ENCODE measurements at regions not wholly inside any gene's neighbourhood (a gene's known extent, or its start where the extent isn't known, plus 50 kb on each side); places are given as distances from the start of the nearest gene placed in this dataset.
"Not testable (repeated sequence)": the region's sequence is repeated elsewhere in the genome, so short reads cannot be mapped to it uniquely, and the experiment has no call there.

DNA sequence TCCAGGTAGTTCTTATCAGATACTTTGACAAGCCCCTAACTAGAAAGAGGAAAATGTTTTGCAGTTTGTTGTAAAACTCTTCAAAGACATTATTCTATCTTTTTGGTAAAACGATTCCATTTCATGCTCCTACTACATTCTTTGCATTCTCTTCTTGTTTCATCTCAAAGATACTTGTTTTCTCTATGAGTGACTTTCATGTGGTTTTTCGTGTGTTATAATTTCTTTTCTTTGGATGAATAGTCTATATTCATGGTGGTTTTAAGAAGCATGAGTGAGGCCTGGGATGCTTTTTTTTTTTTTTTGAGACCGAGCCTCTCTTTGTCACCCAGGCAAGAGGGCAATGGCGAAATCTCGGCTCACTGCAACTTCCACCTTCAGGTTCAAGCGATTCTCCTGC lies 292.5 kb upstream of the LYZL1 start:
- Mint-ChIP-seq H3K27ac (ENCODE audit: low read depth) (no peak overlapping the region), H3K27me3 (peaks cover 10% of the 10 kb centered on the region), H3K36me3 (ENCODE audit: insufficient read depth) (peaks cover 3% of the 10 kb centered on the region), H3K4me3 (no peak overlapping the region), H3K9me3 (peaks cover 5% of the 10 kb centered on the region), H3K4me1 (no peaks in the 10 kb centered on the region)
- DNase-seq (ENCODE audit: low spot score in 2 of 2) (no peak), ATAC-seq (replicated peaks; ENCODE audit: extremely low read depth, poor library complexity, severe bottlenecking) (no peak)

GRCh38 chr10:28996947-28997551 lies 291.8 kb upstream of the LYZL1 start:
- ATAC-seq (replicated peaks; ENCODE audit: extremely low read depth, poor library complexity, severe bottlenecking) = no peak
- no peak overlapping the region for H3K4me3 Mint-ChIP-seq
- H3K36me3 Mint-ChIP-seq (ENCODE audit: insufficient read depth) = peaks cover 3% of the 10 kb centered on the region
- H3K27ac Mint-ChIP-seq (ENCODE audit: low read depth) = no peak overlapping the region
- peaks cover 10% of the 10 kb centered on the region for H3K27me3 Mint-ChIP-seq
- no peak for DNase-seq (ENCODE audit: low spot score in 2 of 2)
- H3K9me3 Mint-ChIP-seq = peaks cover 5% of the 10 kb centered on the region
- H3K4me1 Mint-ChIP-seq = no peaks in the 10 kb centered on the region

DNA sequence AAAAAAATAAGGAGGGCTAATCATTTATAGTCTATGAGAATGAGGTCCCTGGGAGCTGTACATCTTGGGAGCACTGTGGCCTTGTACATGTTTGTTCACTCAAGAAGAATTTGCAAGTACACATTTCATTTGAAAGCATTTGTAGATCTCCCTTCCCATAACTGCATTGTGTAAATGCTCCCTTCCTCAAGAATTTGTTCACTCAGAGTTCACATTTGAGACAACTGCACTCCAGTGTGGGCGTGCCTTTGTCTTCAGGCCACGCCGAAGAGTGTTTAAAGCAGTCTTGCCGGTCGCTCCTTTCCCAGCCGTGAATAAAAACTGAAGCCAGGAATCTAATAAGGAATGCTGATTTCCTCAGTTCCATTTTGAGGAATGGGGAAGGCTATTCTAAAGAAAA lies 291.1 kb upstream of the LYZL1 start:
- no peak overlapping the region for H3K4me3 Mint-ChIP-seq

DNA sequence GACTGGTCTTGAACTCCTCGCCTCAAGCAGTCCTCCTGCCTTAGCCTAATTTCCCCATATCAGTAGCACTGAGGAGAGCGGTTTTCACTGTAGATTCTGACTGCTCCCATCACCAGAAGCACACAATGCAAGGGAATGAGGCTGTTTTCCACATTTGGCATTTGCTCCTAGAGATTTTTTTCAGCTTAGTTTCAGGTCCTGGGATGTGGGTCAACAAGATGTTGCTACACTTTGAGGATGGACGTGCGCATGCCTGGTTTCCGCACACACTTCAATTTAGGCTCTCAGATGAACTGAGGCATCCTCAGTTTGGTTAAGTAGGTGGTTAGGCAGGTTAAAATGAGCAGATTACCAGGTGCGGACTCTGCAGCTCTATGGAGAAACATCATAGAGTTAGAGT lies 287.1 kb upstream of the LYZL1 start:
- Mint-ChIP-seq H3K27me3 (no peaks in the 10 kb centered on the region), H3K36me3 (ENCODE audit: insufficient read depth) (peaks cover 3% of the 10 kb centered on the region), H3K4me1 (no peaks in the 10 kb centered on the region), H3K9me3 (peaks cover 5% of the 10 kb centered on the region), H3K27ac (ENCODE audit: low read depth) (no peak overlapping the region), H3K4me3 (no peak overlapping the region)
- DNase-seq (ENCODE audit: low spot score in 2 of 2) (no peak), ATAC-seq (replicated peaks; ENCODE audit: extremely low read depth, poor library complexity, severe bottlenecking) (no peak)

More for the DNA sequence above, 291.1 kb upstream of the LYZL1 start:
- Mint-ChIP-seq H3K27ac (ENCODE audit: low read depth) (no peak overlapping the region), H3K9me3 (peaks cover 5% of the 10 kb centered on the region), H3K4me1 (no peaks in the 10 kb centered on the region), H3K36me3 (ENCODE audit: insufficient read depth) (peaks cover 5% of the 10 kb centered on the region), H3K27me3 (peaks cover 10% of the 10 kb centered on the region)
- ATAC-seq (replicated peaks; ENCODE audit: extremely low read depth, poor library complexity, severe bottlenecking) (no peak), DNase-seq (ENCODE audit: low spot score in 2 of 2) (no peak)

DNA sequence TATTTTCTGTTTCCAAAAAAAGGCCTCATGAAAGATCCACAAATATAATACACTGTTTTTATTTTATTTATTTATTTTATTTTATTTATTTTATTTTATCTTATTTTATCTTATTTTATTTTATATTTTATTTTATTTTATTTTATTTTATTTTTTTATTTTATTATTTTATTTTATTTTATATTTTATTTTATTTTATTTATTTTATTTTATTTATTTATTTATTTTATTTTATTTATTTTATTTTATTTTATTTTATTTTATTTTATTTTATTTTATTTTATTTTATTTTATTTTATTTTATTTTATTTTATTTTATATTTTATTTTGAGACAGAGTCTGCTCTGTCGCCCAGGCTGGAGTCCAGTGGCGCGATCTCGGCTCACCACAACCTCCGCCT lies 285.9 kb upstream of the LYZL1 start:
- not testable (repeated sequence) for H3K4me3 Mint-ChIP-seq; H3K27me3 Mint-ChIP-seq; H3K4me1 Mint-ChIP-seq; DNase-seq (ENCODE audit: low spot score in 2 of 2); ATAC-seq (replicated peaks; ENCODE audit: extremely low read depth, poor library complexity, severe bottlenecking); H3K36me3 Mint-ChIP-seq (ENCODE audit: insufficient read depth); H3K27ac Mint-ChIP-seq (ENCODE audit: low read depth); H3K9me3 Mint-ChIP-seq

- no peak overlapping the region for H3K27ac Mint-ChIP-seq (ENCODE audit: low read depth)
- no peak overlapping the region for H3K4me3 Mint-ChIP-seq
- H3K27me3 Mint-ChIP-seq = peaks cover 14% of the 10 kb centered on the region
- ATAC-seq (replicated peaks; ENCODE audit: extremely low read depth, poor library complexity, severe bottlenecking) (no peak), DNase-seq (ENCODE audit: low spot score in 2 of 2) (no peak)
- peaks cover 2% of the 10 kb centered on the region for H3K36me3 Mint-ChIP-seq (ENCODE audit: insufficient read depth)
- H3K4me1 Mint-ChIP-seq = no peaks in the 10 kb centered on the region
- H3K9me3 Mint-ChIP-seq = peaks cover 3% of the 10 kb centered on the region
Measured at GRCh38 chr10:29005988-29006387, 282.9 kb upstream of the LYZL1 start.

DNA sequence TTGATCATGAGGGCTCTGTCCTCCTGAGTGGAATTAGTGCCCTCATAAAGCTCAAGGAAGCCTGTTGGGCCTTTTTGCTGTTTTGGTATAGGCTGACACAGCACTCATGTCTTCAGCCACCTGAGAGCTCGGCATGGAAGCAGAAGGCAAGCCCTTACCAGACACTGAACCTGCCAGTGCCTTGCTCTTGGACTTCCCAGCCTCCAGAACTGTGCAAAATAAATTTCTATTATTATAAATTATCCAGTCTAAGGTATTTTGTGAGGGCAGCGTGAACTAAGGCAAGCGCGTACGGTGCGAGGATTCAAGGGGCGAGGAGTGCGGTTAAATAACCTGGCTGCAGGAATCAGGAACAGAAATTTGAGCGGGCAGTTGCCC lies 281.5 kb upstream of the LYZL1 start:
- Mint-ChIP-seq H3K27ac (ENCODE audit: low read depth) (no peak overlapping the region), H3K4me3 (no peak overlapping the region), H3K36me3 (ENCODE audit: insufficient read depth) (peaks cover 2% of the 10 kb centered on the region), H3K9me3 (no peaks in the 10 kb centered on the region), H3K27me3 (peaks cover 14% of the 10 kb centered on the region), H3K4me1 (no peaks in the 10 kb centered on the region)
- ATAC-seq (replicated peaks; ENCODE audit: extremely low read depth, poor library complexity, severe bottlenecking) (no peak), DNase-seq (ENCODE audit: low spot score in 2 of 2) (no peak)

- no peak overlapping the region for H3K4me3 Mint-ChIP-seq
- peaks cover 14% of the 10 kb centered on the region for H3K27me3 Mint-ChIP-seq
- no peaks in the 10 kb centered on the region for H3K36me3 Mint-ChIP-seq (ENCODE audit: insufficient read depth)
- DNase-seq (ENCODE audit: low spot score in 2 of 2) (no peak), ATAC-seq (replicated peaks; ENCODE audit: extremely low read depth, poor library complexity, severe bottlenecking) (no peak)
- H3K9me3 Mint-ChIP-seq = no peaks in the 10 kb centered on the region
- no peaks in the 10 kb centered on the region for H3K4me1 Mint-ChIP-seq
- no peak overlapping the region for H3K27ac Mint-ChIP-seq (ENCODE audit: low read depth)
Measured at GRCh38 chr10:29007748-29008610, 280.9 kb upstream of the LYZL1 start.

- H3K27ac Mint-ChIP-seq (ENCODE audit: low read depth) = no peak overlapping the region
- peaks cover 16% of the 10 kb centered on the region for H3K27me3 Mint-ChIP-seq
- H3K9me3 Mint-ChIP-seq = no peaks in the 10 kb centered on the region
- H3K4me3 Mint-ChIP-seq = no peak overlapping the region
- H3K4me1 Mint-ChIP-seq = no peaks in the 10 kb centered on the region
- DNase-seq (ENCODE audit: low spot score in 2 of 2) (no peak), ATAC-seq (replicated peaks; ENCODE audit: extremely low read depth, poor library complexity, severe bottlenecking) (no peak)
- H3K36me3 Mint-ChIP-seq (ENCODE audit: insufficient read depth) = no peaks in the 10 kb centered on the region
Measured at GRCh38 chr10:29009464-29009863, 279.4 kb upstream of the LYZL1 start.

GRCh38 chr10:29011516-29011915 lies 277.4 kb upstream of the LYZL1 start:
- ATAC-seq (replicated peaks; ENCODE audit: extremely low read depth, poor library complexity, severe bottlenecking) (no peak), DNase-seq (ENCODE audit: low spot score in 2 of 2) (no peak)
- Mint-ChIP-seq H3K4me3 (no peak overlapping the region), H3K36me3 (ENCODE audit: insufficient read depth) (no peaks in the 10 kb centered on the region), H3K27ac (ENCODE audit: low read depth) (no peak overlapping the region), H3K9me3 (no peaks in the 10 kb centered on the region), H3K4me1 (no peaks in the 10 kb centered on the region), H3K27me3 (peaks cover 35% of the 10 kb centered on the region)

- ATAC-seq (replicated peaks; ENCODE audit: extremely low read depth, poor library complexity, severe bottlenecking) (no peak), DNase-seq (ENCODE audit: low spot score in 2 of 2) (no peak)
- no peaks in the 10 kb centered on the region for H3K36me3 Mint-ChIP-seq (ENCODE audit: insufficient read depth)
- no peaks in the 10 kb centered on the region for H3K9me3 Mint-ChIP-seq
- H3K27me3 Mint-ChIP-seq = peaks cover 45% of the 10 kb centered on the region
- H3K4me3 Mint-ChIP-seq = no peak overlapping the region
- no peaks in the 10 kb centered on the region for H3K4me1 Mint-ChIP-seq
- no peak overlapping the region for H3K27ac Mint-ChIP-seq (ENCODE audit: low read depth)
Measured at GRCh38 chr10:29012926-29013554, 275.8 kb upstream of the LYZL1 start.

GRCh38 chr10:29021591-29021990 lies 267.3 kb upstream of the LYZL1 start:
- DNase-seq (ENCODE audit: low spot score in 2 of 2) (no peak), ATAC-seq (replicated peaks; ENCODE audit: extremely low read depth, poor library complexity, severe bottlenecking) (no peak)
- no peak overlapping the region for H3K27ac Mint-ChIP-seq (ENCODE audit: low read depth)
- H3K9me3 Mint-ChIP-seq = peaks cover 5% of the 10 kb centered on the region
- no peak overlapping the region for H3K4me3 Mint-ChIP-seq
- no peaks in the 10 kb centered on the region for H3K4me1 Mint-ChIP-seq
- H3K36me3 Mint-ChIP-seq (ENCODE audit: insufficient read depth) = peaks cover 2% of the 10 kb centered on the region
- H3K27me3 Mint-ChIP-seq = peaks cover 11% of the 10 kb centered on the region

DNA sequence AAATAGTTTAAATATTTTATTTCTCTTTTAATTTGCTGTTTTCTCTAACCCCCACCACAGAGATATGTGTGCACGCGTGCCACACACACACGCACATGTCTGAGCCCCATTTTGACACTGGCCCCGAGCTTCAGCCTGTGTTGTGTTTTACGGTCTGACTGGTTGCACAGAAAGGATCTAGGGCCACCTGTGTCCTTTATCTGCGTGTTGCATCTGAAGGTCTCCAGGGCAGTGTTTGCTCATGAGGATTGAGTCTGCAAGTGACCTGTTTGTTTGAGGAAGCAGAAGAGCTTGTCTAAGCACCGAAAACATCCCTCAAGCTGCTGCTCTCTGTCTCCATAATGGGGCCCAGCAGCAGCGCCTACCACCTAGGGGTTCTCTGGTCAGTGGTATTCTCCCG lies 266.4 kb upstream of the LYZL1 start:
- peaks cover 5% of the 10 kb centered on the region for H3K9me3 Mint-ChIP-seq
- DNase-seq (ENCODE audit: low spot score in 2 of 2) = no peak
- H3K4me1 Mint-ChIP-seq = no peaks in the 10 kb centered on the region
- H3K27ac Mint-ChIP-seq (ENCODE audit: low read depth) = no peak overlapping the region
- peaks cover 2% of the 10 kb centered on the region for H3K36me3 Mint-ChIP-seq (ENCODE audit: insufficient read depth)
- H3K27me3 Mint-ChIP-seq = peaks cover 2% of the 10 kb centered on the region
- no peak overlapping the region for H3K4me3 Mint-ChIP-seq
- no peak for ATAC-seq (replicated peaks; ENCODE audit: extremely low read depth, poor library complexity, severe bottlenecking)
